HG03457 (cell line): ENCODE measurements at regions not wholly inside any gene's neighbourhood (a gene's known extent, or its start where the extent isn't known, plus 50 kb on each side); places are given as distances from the start of the nearest gene placed in this dataset.

ENCODE experiments used
- ATAC-seq: cut with Tn5 transposase; IDR thresholded peaks from one replicate; pipeline ENCODE4 v1.9.1; 2021; ENCODE audit warnings: moderate number of reproducible peaks; ENCODE audit not compliant: unreplicated experiment

GRCh38 chr14:38425324-38425976 lies 169.6 kb upstream of the CLEC14A start:
- ATAC-seq = no peak

- no peak for ATAC-seq
Observed at GRCh38 chr14:38420048-38420447, 164.2 kb upstream of the CLEC14A start.

- no peak for ATAC-seq
Observed at GRCh38 chr14:38419579-38419978, 163.7 kb upstream of the CLEC14A start.

GRCh38 chr14:38412654-38413053 lies 156.8 kb upstream of the CLEC14A start:
- ATAC-seq = no peak

GRCh38 chr14:38410442-38410841 lies 154.5 kb upstream of the CLEC14A start:
- no peak for ATAC-seq

GRCh38 chr14:38409071-38409705 lies 153.3 kb upstream of the CLEC14A start:
- ATAC-seq = no peak

- ATAC-seq = no peak
Observed at GRCh38 chr14:38405851-38406635, 150.2 kb upstream of the CLEC14A start.

- ATAC-seq = no peak
Observed at GRCh38 chr14:38404616-38405015, 148.7 kb upstream of the CLEC14A start.

GRCh38 chr14:38404100-38404541 lies 148.2 kb upstream of the CLEC14A start:
- ATAC-seq = no peak

GRCh38 chr14:38400751-38401150 lies 144.9 kb upstream of the CLEC14A start:
- no peak for ATAC-seq

- ATAC-seq = no peak
Observed at GRCh38 chr14:38399652-38400051, 143.8 kb upstream of the CLEC14A start.

- no peak for ATAC-seq
Observed at GRCh38 chr14:38394767-38395166, 138.9 kb upstream of the CLEC14A start.

- no peak for ATAC-seq
Observed at GRCh38 chr14:38394064-38394463, 138.2 kb upstream of the CLEC14A start.

- ATAC-seq = no peak
Observed at GRCh38 chr14:38391334-38391733, 135.4 kb upstream of the CLEC14A start.

GRCh38 chr14:38389681-38390080 lies 133.8 kb upstream of the CLEC14A start:
- ATAC-seq = no peak

GRCh38 chr14:38387821-38388220 lies 131.9 kb upstream of the CLEC14A start:
- no peak for ATAC-seq

- no peak for ATAC-seq
Observed at GRCh38 chr14:38385836-38386235, 129.9 kb upstream of the CLEC14A start.

- ATAC-seq = no peak
Observed at GRCh38 chr14:38385343-38385742, 129.4 kb upstream of the CLEC14A start.

- ATAC-seq = no peak
Observed at GRCh38 chr14:38384741-38385140, 128.8 kb upstream of the CLEC14A start.

- no peak for ATAC-seq
Observed at GRCh38 chr14:38367922-38368321, 112.0 kb upstream of the CLEC14A start.

GRCh38 chr14:38366374-38366773 lies 110.5 kb upstream of the CLEC14A start:
- no peak for ATAC-seq

GRCh38 chr14:38363217-38363616 lies 107.3 kb upstream of the CLEC14A start:
- ATAC-seq = no peak
